NCI-H69 (cell line): ENCODE measurements at regions not wholly inside any gene's neighbourhood (a gene's known extent, or its start where the extent isn't known, plus 50 kb on each side); places are given as distances from the start of the nearest gene placed in this dataset.

ENCODE experiments used
- DNase-seq: peaks from one replicate; lab custom pipeline; 2025; lab: John Stamatoyannopoulos, UW

GRCh38 chr15:85941186-85941855 is 138.3 kb upstream of the AGBL1 start:
- no peak for DNase-seq

- no peak for DNase-seq
These were observed 137.0 kb upstream of the AGBL1 start for GRCh38 chr15:85942632-85943031.

- no peak for DNase-seq
These were observed 136.5 kb upstream of the AGBL1 start for GRCh38 chr15:85943151-85943550.

GRCh38 chr15:85943791-85944190 is 135.9 kb upstream of the AGBL1 start:
- no peak for DNase-seq

GRCh38 chr15:85947021-85947420 is 132.7 kb upstream of the AGBL1 start:
- no peak for DNase-seq

GRCh38 chr15:85947936-85948335 is 131.7 kb upstream of the AGBL1 start:
- DNase-seq, result no peak

GRCh38 chr15:85950101-85950500 is 129.6 kb upstream of the AGBL1 start:
- DNase-seq, result no peak

GRCh38 chr15:85954586-85954985 is 125.1 kb upstream of the AGBL1 start:
- DNase-seq, result no peak

- DNase-seq, result no peak
These were observed 123.9 kb upstream of the AGBL1 start for GRCh38 chr15:85955501-85956391.

GRCh38 chr15:85956532-85957275 is 123.0 kb upstream of the AGBL1 start:
- DNase-seq, result no peak

GRCh38 chr15:85959611-85960010 is 120.1 kb upstream of the AGBL1 start:
- DNase-seq, result peak; percentile 11

GRCh38 chr15:85960381-85960780 is 119.3 kb upstream of the AGBL1 start:
- DNase-seq, result no peak

GRCh38 chr15:85961821-85962220 is 117.8 kb upstream of the AGBL1 start:
- DNase-seq, result no peak

- DNase-seq, result no peak
These were observed 116.4 kb upstream of the AGBL1 start for GRCh38 chr15:85963262-85963760.

GRCh38 chr15:85964471-85964870 is 115.2 kb upstream of the AGBL1 start:
- no peak for DNase-seq

GRCh38 chr15:85967553-85967952 is 112.1 kb upstream of the AGBL1 start:
- no peak for DNase-seq

GRCh38 chr15:85972805-85973540 is 106.7 kb upstream of the AGBL1 start:
- no peak for DNase-seq

- DNase-seq, result no peak
These were observed 105.9 kb upstream of the AGBL1 start for GRCh38 chr15:85973584-85974347.

GRCh38 chr15:85974348-85974705 is 105.3 kb upstream of the AGBL1 start:
- DNase-seq, result no peak

- no peak for DNase-seq
These were observed 104.9 kb upstream of the AGBL1 start for GRCh38 chr15:85974742-85975141.

GRCh38 chr15:85976102-85976501 is 103.6 kb upstream of the AGBL1 start:
- DNase-seq, result no peak
